Mammary epithelial cell (primary cell): ENCODE measurements at regions not wholly inside any gene's neighbourhood (a gene's known extent, or its start where the extent isn't known, plus 50 kb on each side); places are given as distances from the start of the nearest gene placed in this dataset.

Experiments used
- CTCF ChIP-seq, 2 donors: IDR thresholded peaks in 1 of 2; conservative IDR thresholded peaks in 1 of 2; 2 replicates each; pipeline ENCODE4 v1.5.1; 2011 to 2012; ENCODE audit warnings: inconsistent platforms in 2 of 2, low read length in 2 of 2, mild to moderate bottlenecking in 2 of 2, control low read depth in 1 of 2, low read depth in 1 of 2; ENCODE audit not compliant: insufficient read depth in 1 of 2; ENCODE audit errors: extremely low read depth in 1 of 2
- EZH2 ChIP-seq: IDR thresholded peaks from 2 replicates; pipeline ENCODE4 v1.6.1; 2012; ENCODE audit warnings: low read length, inconsistent platforms, borderline replicate concordance

GRCh38 chr10:58462863-58463507, 49.7 kb upstream of the BICC1 start:
- no peak for TF ChIP-seq CTCF (conservative IDR thresholded peaks at IDR 0.05 in 1 of 2, IDR thresholded peaks at IDR 0.05 in 1 of 2; ENCODE audit: extremely low read depth in 1 of 2, insufficient read depth in 1 of 2, low read depth in 1 of 2, low read length in 2 of 2)
- no peak for TF ChIP-seq EZH2
